HEK293 (cell line): ENCODE measurements at regions not wholly inside any gene's neighbourhood (a gene's known extent, or its start where the extent isn't known, plus 50 kb on each side); places are given as distances from the start of the nearest gene placed in this dataset.

Experiments
- CTCF ChIA-PET: fragments of 350-600 bp; formaldehyde crosslinking; extraction: SDS; loops from one replicate; lab custom pipeline; 2021; ENCODE audit warnings: antibody characterized with exemption; lab: Yijun Ruan, JAX
- POLR2A ChIA-PET: fragments of 300-600 bp; formaldehyde crosslinking; extraction: SDS; loops from one replicate; lab custom pipeline; 2020; ENCODE audit warnings: antibody characterized with exemption, inconsistent platforms; lab: Yijun Ruan, JAX
- H3K27ac ChIP-seq: fragments of 200-500 bp; sonication (Bioruptor generic); 2 replicates; pipeline ENCODE4 v1.5.1; 2014; ENCODE audit warnings: low read depth, low read length, control low read depth, inconsistent platforms; ENCODE audit errors: extremely low read depth
- H3K36me3 ChIP-seq, 2 experiments: fragments of 200-500 bp in 1 of 2; sonication (Bioruptor generic) in 1 of 2; 1 replicate in 1 of 2; 2 replicates in 1 of 2; pipeline ENCODE4 v1.5.1; 2014 to 2017; ENCODE audit warnings: inconsistent platforms in 2 of 2, low read length in 2 of 2; ENCODE audit not compliant: control insufficient read depth in 2 of 2, insufficient read depth in 1 of 2
- H3K4me1 ChIP-seq: fragments of 200-500 bp; sonication (Bioruptor generic); 2 replicates; pipeline ENCODE4 v1.5.1; 2014; ENCODE audit warnings: mild to moderate bottlenecking, low read length, inconsistent platforms; ENCODE audit not compliant: control insufficient read depth, insufficient read depth
- H3K4me3 ChIP-seq: 2 replicates; pipeline ENCODE4 v1.5.1; 2011; ENCODE audit warnings: low read depth, mild to moderate bottlenecking, control low read depth, low read length, moderate library complexity
- H3K9me3 ChIP-seq: fragments of 200-500 bp; sonication (Bioruptor generic); 2 replicates; pipeline ENCODE4 v1.5.1; 2014; ENCODE audit warnings: low read depth, low read length, inconsistent platforms; ENCODE audit not compliant: control insufficient read depth, insufficient read depth
- GLI4 ChIP-seq: fragments of 450-650 bp; formaldehyde crosslinking; IDR thresholded peaks from 2 replicates; pipeline ENCODE4 v1.5.1; 2016; ENCODE audit warnings: missing biosample characterization, missing genetic modification characterization
- GLIS1 ChIP-seq: fragments of 450-650 bp; formaldehyde crosslinking; IDR thresholded peaks from 2 replicates; pipeline ENCODE4 v1.5.1; 2016; ENCODE audit warnings: missing biosample characterization, missing genetic modification characterization
- KLF10 ChIP-seq: fragments of 450-650 bp; IDR thresholded peaks from 2 replicates; pipeline ENCODE4 v1.5.1; 2018; ENCODE audit warnings: missing biosample characterization, mild to moderate bottlenecking, missing genetic modification characterization
- MZF1 ChIP-seq: fragments of 450-650 bp; formaldehyde crosslinking; IDR thresholded peaks from 2 replicates; pipeline ENCODE4 v1.5.1; 2017; ENCODE audit warnings: missing biosample characterization, missing genetic modification characterization, borderline replicate concordance
- OVOL3 ChIP-seq: fragments of 450-650 bp; formaldehyde crosslinking; IDR thresholded peaks from 2 replicates; pipeline ENCODE4 v1.5.1; 2016; ENCODE audit warnings: missing biosample characterization, missing genetic modification characterization
- ZBTB20 ChIP-seq: fragments of 450-650 bp; formaldehyde crosslinking; IDR thresholded peaks from 2 replicates; pipeline ENCODE4 v1.5.1; 2016; ENCODE audit warnings: missing biosample characterization, missing genetic modification characterization
- ZNF138 ChIP-seq: fragments of 450-650 bp; formaldehyde crosslinking; IDR thresholded peaks from 2 replicates; pipeline ENCODE4 v1.5.1; 2016; ENCODE audit warnings: missing biosample characterization, missing genetic modification characterization, borderline replicate concordance
- ZNF175 ChIP-seq: fragments of 450-650 bp; formaldehyde crosslinking; IDR thresholded peaks from 2 replicates; pipeline ENCODE4 v1.5.1; 2016; ENCODE audit warnings: missing biosample characterization, missing genetic modification characterization
- ZNF350 ChIP-seq: fragments of 450-650 bp; formaldehyde crosslinking; IDR thresholded peaks from 2 replicates; pipeline ENCODE4 v1.5.0; 2017; ENCODE audit warnings: missing biosample characterization, mild to moderate bottlenecking, missing genetic modification characterization
- ZNF366 ChIP-seq: fragments of 450-650 bp; formaldehyde crosslinking; conservative IDR thresholded peaks from 2 replicates; pipeline ENCODE4 v1.5.1; 2016; ENCODE audit warnings: missing biosample characterization, missing genetic modification characterization
- ZNF391 ChIP-seq: fragments of 450-650 bp; formaldehyde crosslinking; IDR thresholded peaks from 2 replicates; pipeline ENCODE4 v1.5.1; 2016; ENCODE audit warnings: low read depth, missing biosample characterization, missing genetic modification characterization, borderline replicate concordance
- ZNF416 ChIP-seq: fragments of 450-650 bp; formaldehyde crosslinking; IDR thresholded peaks from 2 replicates; pipeline ENCODE4 v1.5.1; 2016; ENCODE audit warnings: missing biosample characterization, missing genetic modification characterization
- ZNF449 ChIP-seq: fragments of 450-650 bp; formaldehyde crosslinking; IDR thresholded peaks from 2 replicates; pipeline ENCODE4 v1.5.1; 2017; ENCODE audit warnings: missing biosample characterization, mild to moderate bottlenecking, missing genetic modification characterization, moderate library complexity
- ZNF529 ChIP-seq: fragments of 450-650 bp; formaldehyde crosslinking; IDR thresholded peaks from 2 replicates; pipeline ENCODE4 v1.5.1; 2017; ENCODE audit warnings: missing genetic modification characterization, missing biosample characterization; ENCODE audit not compliant: insufficient replicate concordance
- ZNF639 ChIP-seq: fragments of 450-650 bp; formaldehyde crosslinking; IDR thresholded peaks from 2 replicates; pipeline ENCODE4 v1.5.1; 2016; ENCODE audit warnings: missing biosample characterization, missing genetic modification characterization
- ZNF747 ChIP-seq: fragments of 450-650 bp; formaldehyde crosslinking; IDR thresholded peaks from 2 replicates; pipeline ENCODE4 v1.5.1; 2016; ENCODE audit warnings: missing biosample characterization, missing genetic modification characterization
- TF ChIP-seq, protein P1 (sequence below): fragments of 450-650 bp; formaldehyde crosslinking; IDR thresholded peaks from 2 replicates; pipeline ENCODE4; 2016; ENCODE audit warnings: missing biosample characterization, missing genetic modification characterization

- TF ChIP-seq ZNF350: no peak
- no peak for TF ChIP-seq ZNF175 (tag by site-specific recombination)
- no peak for TF ChIP-seq ZNF529
- no peak for TF ChIP-seq ZNF639 (tag by site-specific recombination)
- no peak for TF ChIP-seq ZNF416 (tag by site-specific recombination)
- no peak for TF ChIP-seq ZNF138 (tag by site-specific recombination)
- no peak for TF ChIP-seq GLI4
- no peaks in the 10 kb centered on the region for H3K36me3 ChIP-seq
- H3K4me3 ChIP-seq: no peak overlapping the region
- no peak overlapping the region for H3K27ac ChIP-seq
- no peaks in the 10 kb centered on the region for H3K9me3 ChIP-seq
- H3K4me1 ChIP-seq: no peaks in the 10 kb centered on the region
- ChIA-PET CTCF (interaction anchor here (0.6 to 0.7 kb wide), 3 partner anchors 18 to 417 kb away, joined by 3 to 4 read pairs (median 4); no protein-coding TSS in a partner anchor), POLR2A (interaction anchor here (0.6 kb wide), 1 partner anchor 135 kb away, joined by 4 read pairs; no protein-coding TSS in a partner anchor)
Measured at GRCh38 chr11:116171271-116172140, 601.3 kb downstream of the BUD13 start.

DNA sequence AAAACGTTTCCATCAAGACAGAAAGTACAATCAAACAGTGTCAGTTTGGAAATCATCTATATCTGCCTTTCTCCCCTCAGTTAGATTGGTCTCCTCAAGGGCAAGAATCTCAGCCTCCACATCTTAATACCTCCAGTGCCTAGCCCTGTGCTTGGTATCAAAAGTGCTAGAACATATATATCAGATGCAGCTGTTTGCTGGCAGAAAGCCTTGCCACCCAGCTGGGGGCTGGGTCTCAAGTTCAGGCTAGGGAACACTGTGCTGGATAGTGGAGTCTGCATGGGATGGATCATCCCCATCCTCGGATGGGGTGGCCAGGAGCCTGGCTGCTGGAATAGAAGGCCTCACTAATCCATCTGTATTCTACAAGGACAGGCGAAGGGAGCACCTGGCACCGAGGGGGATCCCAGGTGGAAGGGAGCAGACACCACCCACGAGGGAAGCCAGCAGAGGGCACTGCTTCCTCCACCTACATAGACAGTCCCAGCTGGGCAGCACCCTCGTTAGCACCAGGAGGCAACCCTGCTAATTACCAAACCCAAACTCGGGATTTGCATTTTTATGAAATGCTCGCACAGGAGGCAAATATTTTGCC, 602.2 kb downstream of the BUD13 start:
- H3K36me3 ChIP-seq: no peaks in the 10 kb centered on the region
- no peaks in the 10 kb centered on the region for H3K4me1 ChIP-seq
- no peak overlapping the region for H3K4me3 ChIP-seq
- ChIA-PET CTCF (interaction anchor here (0.6 to 1.5 kb wide), 4 partner anchors 44 to 218 kb away, joined by 3 read pairs; no protein-coding TSS in a partner anchor), POLR2A (no interaction called here)
- H3K27ac ChIP-seq: no peak overlapping the region
- no peaks in the 10 kb centered on the region for H3K9me3 ChIP-seq
- TF ChIP-seq ZBTB20: no peak
- TF ChIP-seq MZF1 (tag by site-specific recombination): peak; percentile 26; the same call in 1 of the 2 replicates
- TF ChIP-seq, all 188 proteins: peak for 1

GRCh38 chr11:116169776-116170175, 603.0 kb downstream of the BUD13 start:
- Histone ChIP-seq H3K36me3 (no peaks in the 10 kb centered on the region), H3K27ac (no peak overlapping the region), H3K4me1 (no peaks in the 10 kb centered on the region), H3K4me3 (no peak overlapping the region), H3K9me3 (no peaks in the 10 kb centered on the region)
- TF ChIP-seq ZNF366 (no peak), OVOL3 (tag by site-specific recombination) (no peak), ZNF747 (tag by site-specific recombination) (no peak), GLIS1 (tag by site-specific recombination) (no peak), ZNF449 (tag by site-specific recombination) (no peak), ZNF391 (tag by site-specific recombination) (no peak), ZNF416 (tag by site-specific recombination) (no peak), KLF10 (tag by site-specific recombination) (no peak)
- TF ChIP-seq, protein P1, sequence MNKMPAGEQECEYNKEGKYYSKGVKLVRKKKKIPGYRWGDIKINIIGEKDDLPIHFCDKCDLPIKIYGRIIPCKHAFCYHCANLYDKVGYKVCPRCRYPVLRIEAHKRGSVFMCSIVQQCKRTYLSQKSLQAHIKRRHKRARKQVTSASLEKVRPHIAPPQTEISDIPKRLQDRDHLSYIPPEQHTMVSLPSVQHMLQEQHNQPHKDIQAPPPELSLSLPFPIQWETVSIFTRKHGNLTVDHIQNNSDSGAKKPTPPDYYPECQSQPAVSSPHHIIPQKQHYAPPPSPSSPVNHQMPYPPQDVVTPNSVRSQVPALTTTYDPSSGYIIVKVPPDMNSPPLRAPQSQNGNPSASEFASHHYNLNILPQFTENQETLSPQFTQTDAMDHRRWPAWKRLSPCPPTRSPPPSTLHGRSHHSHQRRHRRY (tag by site-specific recombination): no peak
- CTCF ChIA-PET: interaction anchor here (0.6 to 1.5 kb wide), 3 partner anchors 45 to 217 kb away, joined by 3 read pairs; no protein-coding TSS in a partner anchor
- POLR2A ChIA-PET: no interaction called here
